ENCODE measurements at regions not wholly inside any gene's neighbourhood (a gene's known extent, or its start where the extent isn't known, plus 50 kb on each side); places are given as distances from the start of the nearest gene placed in this dataset.

DNA sequence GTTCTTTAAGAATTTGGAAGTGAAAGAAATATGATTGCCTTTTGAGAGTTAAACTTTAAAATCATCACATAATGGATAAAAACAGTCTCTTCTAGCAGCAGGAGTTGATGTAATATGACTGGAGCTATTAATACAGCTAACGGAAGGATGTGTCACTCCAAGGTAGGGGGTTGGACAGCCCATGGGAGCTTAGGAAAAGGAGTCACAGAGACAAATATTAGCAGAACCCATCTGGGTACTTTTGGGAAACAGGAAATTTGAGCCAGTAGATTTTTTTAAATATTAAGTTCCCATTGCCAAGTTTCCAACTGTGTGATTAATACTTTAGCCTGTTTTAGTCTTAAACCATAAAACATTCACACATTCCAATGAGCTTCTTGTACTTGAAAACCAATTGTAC is 164.7 kb upstream of the RIMS1 start:
- H3K4me3 ChIP-seq (ENCODE audit: low read length): no peak overlapping the region
- TF ChIP-seq ZNF274 (IDR thresholded peaks at IDR 0.05; ENCODE audit: low read depth, low read length): no peak

DNA sequence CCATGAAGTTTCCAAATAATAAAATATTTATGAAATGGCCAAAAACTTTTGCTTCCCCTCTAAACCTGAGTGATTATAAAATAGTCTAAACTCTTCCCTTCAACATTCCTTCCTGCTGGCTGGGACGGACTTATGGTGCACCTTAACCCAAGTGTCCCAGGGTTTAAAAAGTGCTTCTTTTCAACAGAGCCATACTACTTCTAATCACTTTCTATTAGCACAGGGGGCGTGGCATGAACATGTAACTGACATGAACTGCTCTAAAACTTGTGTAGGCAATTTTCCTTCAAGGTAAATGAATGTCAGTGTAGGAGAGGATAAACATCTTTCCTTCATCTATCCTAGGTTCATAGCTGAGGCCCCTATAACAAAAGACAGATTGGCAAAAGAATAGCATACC is 163.6 kb upstream of the RIMS1 start:
- no peak for TF ChIP-seq ZNF274 (IDR thresholded peaks at IDR 0.05; ENCODE audit: low read depth, low read length)
- H3K4me3 ChIP-seq (ENCODE audit: low read length): no peak overlapping the region

DNA sequence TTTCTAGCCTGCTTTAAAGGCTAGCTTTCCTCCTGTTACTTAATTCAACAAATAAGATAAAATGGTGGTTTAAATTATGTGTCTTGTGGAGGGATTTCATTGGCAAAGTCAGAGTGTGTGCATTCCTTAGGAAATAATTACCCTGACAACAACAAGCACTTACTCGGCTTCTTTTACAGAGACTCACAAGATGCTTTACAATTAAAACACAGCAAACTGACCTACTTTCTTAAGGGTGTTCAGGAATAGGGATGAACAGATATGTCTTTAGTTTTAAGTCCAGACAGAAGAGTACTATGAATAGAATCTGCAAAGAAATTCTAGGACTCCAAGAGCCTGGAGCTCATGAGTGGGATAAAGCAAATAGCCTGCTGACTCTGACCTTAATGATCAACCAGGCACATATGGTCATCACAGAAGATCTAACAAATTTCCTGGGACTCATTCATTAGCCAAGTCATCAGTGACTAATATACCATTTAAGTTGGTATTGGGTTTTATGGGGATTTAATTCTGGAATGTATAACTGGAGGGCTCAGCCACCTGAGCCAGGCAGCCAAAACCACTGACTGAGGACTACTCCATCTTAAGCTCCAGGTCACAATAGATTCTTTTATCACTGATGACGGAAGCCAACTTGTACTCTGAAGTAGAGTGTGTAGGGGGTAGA is 161.8 kb upstream of the RIMS1 start:
- no peak overlapping the region for H3K4me3 ChIP-seq (ENCODE audit: low read length)
- TF ChIP-seq ZNF274 (IDR thresholded peaks at IDR 0.05; ENCODE audit: low read depth, low read length): no peak

DNA sequence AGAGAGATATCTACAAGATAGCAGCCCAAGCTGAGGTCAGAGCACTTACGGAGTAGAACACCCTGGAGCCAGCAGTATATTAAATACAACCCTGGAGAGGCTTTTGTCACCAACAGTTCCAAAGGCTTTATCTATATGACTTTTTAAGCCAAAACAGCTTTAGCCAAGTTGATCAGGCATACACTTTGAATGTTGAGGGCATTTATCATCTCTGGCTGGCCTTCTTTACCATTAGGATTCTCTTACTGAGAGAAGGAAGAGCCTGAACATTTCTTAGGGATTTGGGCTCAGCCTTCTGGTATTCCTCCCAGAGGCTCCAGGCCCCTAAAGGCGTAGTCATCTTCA is 161.3 kb upstream of the RIMS1 start:
- TF ChIP-seq ZNF274 (IDR thresholded peaks at IDR 0.05; ENCODE audit: low read depth, low read length): no peak
- H3K4me3 ChIP-seq (ENCODE audit: low read length): no peak overlapping the region

DNA sequence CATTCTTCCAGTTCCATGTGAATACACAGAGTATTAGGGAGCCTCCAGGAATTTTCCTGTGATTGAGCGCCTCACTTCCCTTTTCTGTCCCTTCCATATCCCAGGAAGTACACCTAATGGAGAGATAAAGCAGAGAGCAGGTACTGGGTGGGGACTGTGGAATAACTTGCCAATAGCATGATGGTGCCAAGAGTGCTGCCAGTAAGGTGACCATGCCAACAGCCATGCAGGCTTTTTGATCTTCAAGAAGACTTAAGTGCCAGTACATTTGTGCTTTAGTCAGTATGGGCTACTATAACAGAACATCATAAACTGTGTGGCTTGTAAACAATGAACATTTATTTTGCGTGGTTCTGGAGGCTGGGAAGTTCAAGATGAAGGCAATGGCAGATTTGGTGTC is 160.2 kb upstream of the RIMS1 start:
- no peak for TF ChIP-seq ZNF274 (IDR thresholded peaks at IDR 0.05; ENCODE audit: low read depth, low read length)
- H3K4me3 ChIP-seq (ENCODE audit: low read length): no peak overlapping the region

DNA sequence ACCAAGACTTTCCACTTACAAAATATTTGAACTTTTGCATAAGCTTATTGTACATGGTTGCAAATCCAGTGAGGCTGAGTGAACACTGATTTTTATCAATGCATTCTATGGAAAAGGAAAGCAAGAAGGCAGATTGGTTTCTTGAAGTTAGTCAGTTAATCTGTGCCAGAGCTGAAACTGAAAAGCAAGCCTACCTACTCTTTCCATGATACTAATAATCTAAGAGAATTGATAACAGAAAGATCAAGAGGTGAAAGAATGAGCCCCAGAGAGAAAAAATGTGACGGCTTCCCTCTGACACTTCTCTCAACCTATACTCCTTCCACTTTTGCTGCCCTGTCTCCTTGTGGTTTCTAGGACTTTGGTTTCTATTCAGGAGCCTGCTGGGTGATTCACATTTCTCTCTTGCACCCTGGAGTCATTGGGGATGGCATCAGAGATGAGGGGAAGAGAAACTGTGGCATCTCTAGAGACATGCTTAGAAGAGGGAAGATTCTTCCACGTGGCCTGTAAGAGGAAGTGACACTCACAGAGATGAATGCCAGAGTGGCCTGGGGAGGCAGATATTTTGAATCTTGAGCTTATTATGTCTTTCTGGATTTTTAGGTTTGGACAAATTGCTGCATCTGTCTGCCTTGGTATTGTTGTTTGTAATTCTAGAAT is 158.6 kb upstream of the RIMS1 start:
- no peak overlapping the region for H3K4me3 ChIP-seq (ENCODE audit: low read length)
- no peak for TF ChIP-seq ZNF274 (IDR thresholded peaks at IDR 0.05; ENCODE audit: low read depth, low read length)

DNA sequence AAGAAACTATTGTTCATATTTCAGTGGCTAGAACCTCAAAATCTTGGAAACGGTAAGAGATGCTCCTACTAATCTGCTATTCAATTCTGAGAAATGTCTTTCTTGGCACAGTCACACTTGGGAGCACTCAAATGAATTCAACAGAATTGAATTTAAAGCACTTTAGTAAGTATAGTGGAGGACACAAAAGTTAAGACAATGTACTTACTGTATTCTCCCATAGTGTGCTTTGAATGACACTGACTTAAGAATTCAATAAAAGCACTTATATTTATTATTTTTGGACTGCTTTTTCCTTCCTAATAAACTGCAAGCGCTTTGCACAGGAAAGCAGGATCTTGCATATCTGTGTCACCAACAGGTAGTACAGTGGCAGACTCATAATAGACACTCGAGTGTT is 156.1 kb upstream of the RIMS1 start:
- TF ChIP-seq ZNF274 (IDR thresholded peaks at IDR 0.05; ENCODE audit: low read depth, low read length): no peak

DNA sequence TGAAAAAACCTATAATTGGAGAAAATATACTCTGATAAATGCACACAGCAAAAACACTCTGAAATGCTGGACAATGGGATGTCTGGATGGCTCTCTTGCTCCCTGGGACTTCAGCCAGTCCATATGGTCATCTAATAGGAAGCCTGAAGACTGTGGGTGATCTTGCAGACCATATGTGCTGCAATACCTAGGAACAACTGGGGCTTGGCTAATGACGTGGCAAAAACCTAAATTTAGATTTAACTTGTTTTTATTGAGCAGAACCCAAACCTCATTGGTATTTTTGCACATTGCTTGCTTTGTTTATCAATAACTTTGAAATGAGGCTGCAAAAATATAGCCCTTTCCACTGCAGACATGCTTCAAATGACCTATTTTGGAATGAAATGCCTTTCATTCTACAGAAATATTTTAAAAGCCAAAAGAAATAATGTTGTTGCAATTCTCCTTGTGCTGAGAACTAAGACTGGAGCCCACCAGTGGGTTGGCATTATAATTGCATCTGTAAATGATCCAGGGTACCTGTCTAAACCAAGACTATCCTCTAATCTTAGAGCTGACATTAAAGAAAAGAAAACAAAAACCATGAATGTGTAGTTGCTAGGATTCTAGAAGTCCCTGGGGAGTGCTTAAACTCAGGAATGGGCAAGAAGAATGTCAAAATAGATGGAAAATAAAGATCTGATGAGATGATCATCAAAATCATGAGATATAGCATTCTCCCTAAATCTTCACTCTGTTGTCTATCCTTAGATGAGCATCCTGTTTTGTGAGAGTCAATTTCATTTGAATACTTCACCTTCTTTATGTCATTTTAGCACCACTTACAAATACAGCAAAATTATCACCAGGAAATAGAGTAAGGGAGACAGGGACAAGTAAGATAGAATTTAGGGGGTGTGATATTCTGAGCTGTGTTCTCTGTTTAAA is 152.1 kb upstream of the RIMS1 start:
- TF ChIP-seq ZNF274 (IDR thresholded peaks at IDR 0.05; ENCODE audit: low read depth, low read length): no peak
- no peak overlapping the region for H3K4me3 ChIP-seq (ENCODE audit: low read length)

More for the DNA sequence above, 156.1 kb upstream of the RIMS1 start:
- no peak overlapping the region for H3K4me3 ChIP-seq (ENCODE audit: low read length)

DNA sequence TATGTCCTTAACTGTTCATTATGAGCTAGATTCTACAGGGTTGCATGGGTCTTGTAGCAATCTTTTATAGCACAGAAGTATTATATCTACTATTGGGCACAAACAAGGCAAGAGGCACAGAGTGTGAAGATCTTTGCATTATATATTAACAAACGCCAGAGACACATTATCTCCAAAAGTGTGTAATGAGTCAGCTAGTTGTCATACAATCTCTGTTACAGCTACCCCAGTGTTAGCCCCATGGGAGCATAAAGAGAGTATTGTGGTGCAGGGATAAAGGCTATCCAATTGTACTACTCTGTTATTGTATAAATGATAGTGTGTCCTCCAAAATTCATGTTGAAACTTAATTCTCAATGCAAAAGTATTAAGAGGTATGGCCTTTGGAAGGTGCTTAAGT is 148.4 kb upstream of the RIMS1 start:
- no peak overlapping the region for H3K4me3 ChIP-seq (ENCODE audit: low read length)
- TF ChIP-seq ZNF274 (IDR thresholded peaks at IDR 0.05; ENCODE audit: low read depth, low read length): no peak

DNA sequence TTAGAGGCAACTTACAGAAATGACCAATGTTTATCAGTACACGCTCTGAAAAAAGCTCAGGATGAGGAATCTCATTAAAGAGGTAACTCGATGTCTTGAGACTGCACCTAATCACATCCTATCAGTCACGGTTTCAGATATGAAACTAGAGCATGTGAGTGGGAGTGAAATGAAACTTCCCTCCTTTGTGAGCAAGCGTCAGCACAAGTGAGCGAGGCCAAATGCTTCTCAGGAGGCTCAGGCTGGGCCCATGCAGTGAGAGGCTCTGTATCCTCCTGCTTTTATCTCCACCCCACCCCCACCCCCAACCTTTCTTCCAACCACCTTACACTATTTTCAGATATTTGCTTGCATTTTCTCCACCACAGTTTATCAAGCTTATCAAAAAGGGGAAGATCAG is 140.8 kb upstream of the RIMS1 start:
- no peak for TF ChIP-seq ZNF274 (IDR thresholded peaks at IDR 0.05; ENCODE audit: low read depth, low read length)
- H3K4me3 ChIP-seq (ENCODE audit: low read length): no peak overlapping the region

DNA sequence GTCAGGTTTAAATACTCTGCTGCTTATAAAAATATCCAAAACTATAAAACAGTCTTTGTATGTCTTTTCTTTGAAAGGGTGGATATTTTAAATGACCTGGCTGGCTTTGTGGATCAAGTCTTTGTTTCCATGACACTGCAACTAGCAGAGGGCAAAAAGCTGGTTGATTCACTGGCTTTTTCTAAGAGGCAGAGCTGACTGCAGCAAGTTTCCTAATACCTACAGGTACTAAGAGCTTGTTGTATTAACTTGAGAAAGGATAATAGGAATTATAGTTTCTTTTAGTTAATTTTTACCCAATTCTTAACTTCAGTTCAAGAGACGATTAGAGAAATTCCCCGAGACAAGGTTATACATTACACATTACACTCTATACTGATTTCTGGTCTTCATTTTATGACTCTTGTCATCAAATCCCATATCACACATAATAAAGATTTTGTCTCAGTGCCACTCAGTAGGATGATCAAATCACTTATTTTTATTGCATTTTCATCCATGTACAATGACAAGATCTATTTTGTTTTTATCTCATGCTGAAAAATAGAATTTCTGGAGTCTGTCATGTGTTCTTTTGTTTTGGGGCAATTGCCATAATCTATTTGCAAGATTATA is 120.1 kb upstream of the RIMS1 start:
- H3K4me3 ChIP-seq (ENCODE audit: low read length): no peak overlapping the region
- TF ChIP-seq ZNF274 (IDR thresholded peaks at IDR 0.05; ENCODE audit: low read depth, low read length): no peak

DNA sequence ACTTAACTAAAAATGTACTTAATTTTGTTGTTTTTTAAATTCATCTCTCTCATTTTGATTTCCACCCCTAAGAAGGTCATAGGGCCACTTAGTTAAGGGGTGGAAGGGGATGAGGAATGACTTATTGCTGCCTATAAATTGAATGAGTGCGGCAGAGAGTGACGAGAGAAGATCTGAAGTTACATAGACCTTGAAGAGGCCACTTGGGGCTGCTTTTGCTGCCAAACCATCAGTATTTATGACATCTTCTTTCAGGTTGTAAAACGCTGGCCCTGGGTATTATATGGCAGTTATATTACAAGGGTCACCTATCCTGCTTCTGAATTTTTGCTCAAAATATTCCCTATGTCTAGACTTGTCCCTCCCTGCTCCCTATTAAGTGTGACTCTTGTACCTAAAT is 119.6 kb upstream of the RIMS1 start:
- TF ChIP-seq ZNF274 (IDR thresholded peaks at IDR 0.05; ENCODE audit: low read depth, low read length): no peak
- H3K4me3 ChIP-seq (ENCODE audit: low read length): no peak overlapping the region

DNA sequence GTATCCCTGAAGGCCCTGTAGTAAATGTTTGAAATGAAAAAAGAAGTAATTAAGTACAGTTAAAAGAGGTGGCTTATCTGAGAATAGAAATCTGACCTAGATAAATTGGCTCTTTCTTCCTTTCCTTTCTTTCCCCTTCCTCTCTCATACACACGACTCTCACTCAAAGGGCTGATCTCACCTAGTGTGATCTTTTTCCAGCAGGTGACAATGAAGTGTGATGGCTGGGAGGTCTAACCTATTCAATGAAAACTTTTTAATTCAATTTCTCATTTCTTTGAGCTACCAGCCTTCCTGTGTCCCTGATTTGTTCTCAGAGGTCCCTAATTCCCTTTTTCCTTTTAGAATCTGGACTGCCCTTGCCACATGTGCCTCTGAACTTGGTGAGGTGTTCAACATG is 118.0 kb upstream of the RIMS1 start:
- TF ChIP-seq ZNF274 (IDR thresholded peaks at IDR 0.05; ENCODE audit: low read depth, low read length): no peak
- H3K4me3 ChIP-seq (ENCODE audit: low read length): no peak overlapping the region

DNA sequence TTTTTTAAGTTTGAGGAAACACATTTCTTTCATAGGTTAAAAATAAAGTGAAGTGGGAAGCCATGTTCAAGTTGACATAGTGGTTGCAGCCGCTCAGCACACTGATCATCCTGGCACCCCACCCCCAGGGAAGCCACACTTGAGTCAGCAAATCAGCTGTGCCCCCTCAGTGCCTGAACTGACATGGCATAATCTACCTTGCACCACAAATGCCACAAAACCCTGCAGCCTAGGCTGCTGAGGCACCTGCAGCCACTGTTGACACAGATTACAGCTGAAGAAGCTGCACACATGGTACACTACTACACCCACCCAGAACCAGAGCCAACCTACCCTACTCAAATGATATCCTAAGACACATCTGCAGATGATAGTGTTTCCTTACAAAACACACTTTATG is 77.5 kb upstream of the RIMS1 start:
- no peak for TF ChIP-seq ZNF274 (IDR thresholded peaks at IDR 0.05; ENCODE audit: low read depth, low read length)
- no peak overlapping the region for H3K4me3 ChIP-seq (ENCODE audit: low read length)
